Neural progenitor cell (in vitro differentiated cells): ENCODE measurements at regions not wholly inside any gene's neighbourhood (a gene's known extent, or its start where the extent isn't known, plus 50 kb on each side); places are given as distances from the start of the nearest gene placed in this dataset.

Source experiments
- DNase-seq: peaks from one replicate; pipeline ENCODE4 v3.0.0-alpha.2; 2016; ENCODE audit warnings: low spot score
- H2AFZ ChIP-seq: fragments of 200-600 bp; sonication (generic); replicated peaks from 2 replicates; pipeline ENCODE4 v1.6.1; 2016; ENCODE audit warnings: antibody characterized with exemption
- H3F3A ChIP-seq: fragments of 200-600 bp; sonication (generic); 2 replicates; pipeline ENCODE4 v1.6.1; 2016; ENCODE audit warnings: antibody characterized with exemption, low read depth
- H3K27ac ChIP-seq: fragments of 200-600 bp; sonication (generic); 2 replicates; pipeline ENCODE4 v1.5.1; 2016; ENCODE audit warnings: mild to moderate bottlenecking
- H3K27me3 ChIP-seq: fragments of 200-600 bp; sonication (generic); 2 replicates; pipeline ENCODE4 v1.6.1; 2016; ENCODE audit warnings: mild to moderate bottlenecking, moderate library complexity
- H3K36me3 ChIP-seq: fragments of 200-600 bp; sonication (generic); 2 replicates; pipeline ENCODE4 v1.5.1; 2016
- H3K4me1 ChIP-seq: fragments of 200-600 bp; sonication (generic); 2 replicates; pipeline ENCODE4 v1.6.1; 2016; ENCODE audit warnings: mixed run types
- H3K4me2 ChIP-seq: fragments of 200-600 bp; sonication (generic); 2 replicates; pipeline ENCODE4 v1.6.1; 2016
- H3K4me3 ChIP-seq: fragments of 200-600 bp; sonication (generic); 2 replicates; pipeline ENCODE4 v1.5.1; 2016
- H3K79me2 ChIP-seq: fragments of 200-600 bp; sonication (generic); 2 replicates; pipeline ENCODE4 v1.6.1; 2016; ENCODE audit warnings: low read depth
- H3K9ac ChIP-seq: fragments of 200-600 bp; sonication (generic); 2 replicates; pipeline ENCODE4 v1.6.1; 2016
- H3K9me3 ChIP-seq: fragments of 200-600 bp; sonication (generic); 2 replicates; pipeline ENCODE4 v1.5.1; 2016; ENCODE audit warnings: low read depth
- H4K20me1 ChIP-seq: fragments of 200-600 bp; sonication (generic); 2 replicates; pipeline ENCODE4 v1.6.1; 2016; ENCODE audit warnings: low read depth
- H3K27ac Mint-ChIP-seq: 3 replicates; pipeline ENCODE4 v1.8.0; 2021; ENCODE audit warnings: mixed read lengths
- H3K27me3 Mint-ChIP-seq: 2 replicates; pipeline ENCODE4 v1.8.0; 2022; ENCODE audit warnings: low read depth, mild to moderate bottlenecking, inconsistent platforms, moderate library complexity, mixed read lengths; ENCODE audit not compliant: insufficient read depth
- H3K36me3 Mint-ChIP-seq: 3 replicates; pipeline ENCODE4 v1.8.0; 2021; ENCODE audit warnings: mixed read lengths
- H3K4me1 Mint-ChIP-seq: 3 replicates; pipeline ENCODE4 v1.8.0; 2021; ENCODE audit warnings: mixed read lengths
- H3K4me3 Mint-ChIP-seq: 3 replicates; pipeline ENCODE4 v1.8.0; 2021; ENCODE audit warnings: mild to moderate bottlenecking, moderate library complexity, mixed read lengths
- H3K9me3 Mint-ChIP-seq: 3 replicates; pipeline ENCODE4 v1.8.0; 2020; ENCODE audit warnings: mixed read lengths
- CTCF ChIP-seq: fragments of 200-600 bp; sonication (generic); IDR thresholded peaks from 2 replicates; pipeline ENCODE4 v1.5.1; 2017; ENCODE audit warnings: antibody characterized with exemption, mild to moderate bottlenecking
- EZH2 ChIP-seq: fragments of 200-600 bp; sonication (generic); IDR thresholded peaks from 2 replicates; pipeline ENCODE4 v1.6.1; 2017; ENCODE audit warnings: antibody characterized with exemption, mild to moderate bottlenecking, moderate library complexity
- EZH2phosphoT487 ChIP-seq: fragments of 200-600 bp; sonication (generic); IDR thresholded peaks from 2 replicates; pipeline ENCODE4 v1.6.1; 2017; ENCODE audit warnings: antibody characterized with exemption

- Mint-ChIP-seq H3K36me3 (no peaks in the 10 kb centered on the region), H3K27me3 (no peaks in the 10 kb centered on the region), H3K4me1 (peaks cover 24% of the 10 kb centered on the region), H3K4me3 (no peak overlapping the region), H3K27ac (no peak overlapping the region), H3K9me3 (no peaks in the 10 kb centered on the region)
- DNase-seq: no peak
- H3K9ac ChIP-seq: no peak overlapping the region
- no peaks in the 10 kb centered on the region for H4K20me1 ChIP-seq
- no peaks in the 10 kb centered on the region for H3K36me3 ChIP-seq
- no peaks in the 10 kb centered on the region for H3K27me3 ChIP-seq
- H3K27ac ChIP-seq: no peak overlapping the region
- no peak overlapping the region for H2AFZ ChIP-seq
- H3K9me3 ChIP-seq: no peaks in the 10 kb centered on the region
- H3K79me2 ChIP-seq: no peaks in the 10 kb centered on the region
- peaks cover 23% of the 10 kb centered on the region for H3K4me1 ChIP-seq
- TF ChIP-seq CTCF (no peak), EZH2phosphoT487 (no peak)
- no peak overlapping the region for H3K4me3 ChIP-seq
- peaks cover 3% of the 10 kb centered on the region for H3F3A ChIP-seq
- no peak overlapping the region for H3K4me2 ChIP-seq
These were observed 208.3 kb upstream of the VLDLR start for GRCh38 chr9:2413160-2413805.

- Histone ChIP-seq H3F3A (peaks cover 3% of the 10 kb centered on the region), H3K4me1 (peaks cover 29% of the 10 kb centered on the region), H3K4me3 (no peak overlapping the region), H3K9me3 (no peaks in the 10 kb centered on the region), H3K9ac (no peak overlapping the region), H3K36me3 (no peaks in the 10 kb centered on the region), H3K4me2 (no peak overlapping the region), H3K27ac (no peak overlapping the region), H3K27me3 (no peaks in the 10 kb centered on the region), H2AFZ (no peak overlapping the region), H3K79me2 (no peaks in the 10 kb centered on the region), H4K20me1 (no peaks in the 10 kb centered on the region)
- peaks cover 34% of the 10 kb centered on the region for H3K4me1 Mint-ChIP-seq
- no peaks in the 10 kb centered on the region for H3K27me3 Mint-ChIP-seq
- H3K27ac Mint-ChIP-seq: no peak overlapping the region
- DNase-seq: no peak
- H3K36me3 Mint-ChIP-seq: no peaks in the 10 kb centered on the region
- no peaks in the 10 kb centered on the region for H3K9me3 Mint-ChIP-seq
- TF ChIP-seq EZH2 (no peak), EZH2phosphoT487 (no peak), CTCF (no peak)
- no peak overlapping the region for H3K4me3 Mint-ChIP-seq
These were observed 207.1 kb upstream of the VLDLR start for GRCh38 chr9:2414465-2414864.

GRCh38 chr9:2415326-2415725 lies 206.3 kb upstream of the VLDLR start:
- Mint-ChIP-seq H3K27me3 (no peaks in the 10 kb centered on the region), H3K4me3 (no peak overlapping the region), H3K27ac (no peak overlapping the region), H3K9me3 (no peaks in the 10 kb centered on the region), H3K36me3 (no peaks in the 10 kb centered on the region), H3K4me1 (peaks cover 35% of the 10 kb centered on the region)
- DNase-seq: no peak
- H3K4me3 ChIP-seq: no peak overlapping the region
- H3K36me3 ChIP-seq: no peaks in the 10 kb centered on the region
- H4K20me1 ChIP-seq: no peaks in the 10 kb centered on the region
- no peaks in the 10 kb centered on the region for H3K79me2 ChIP-seq
- no peak for TF ChIP-seq CTCF
- TF ChIP-seq EZH2phosphoT487: no peak
- TF ChIP-seq EZH2: no peak
- no peak overlapping the region for H3K9ac ChIP-seq
- no peak overlapping the region for H3K27ac ChIP-seq
- no peaks in the 10 kb centered on the region for H3K27me3 ChIP-seq
- no peak overlapping the region for H2AFZ ChIP-seq
- peaks cover 32% of the 10 kb centered on the region for H3K4me1 ChIP-seq
- no peak overlapping the region for H3K4me2 ChIP-seq
- no peaks in the 10 kb centered on the region for H3K9me3 ChIP-seq
- peaks cover 3% of the 10 kb centered on the region for H3F3A ChIP-seq
